Epidermal melanocyte (primary cell): ENCODE measurements at regions not wholly inside any gene's neighbourhood (a gene's known extent, or its start where the extent isn't known, plus 50 kb on each side); places are given as distances from the start of the nearest gene placed in this dataset.

Experiments used
- DNase-seq: peaks from one replicate; pipeline ENCODE4 v3.0.0; 2011; ENCODE audit warnings: low spot score; ENCODE audit not compliant: insufficient read length

- DNase-seq = no peak
Observed at GRCh38 chr6:14658030-14658429, 540.5 kb downstream of the CD83 start.

GRCh38 chr6:14658886-14659561 lies 541.5 kb downstream of the CD83 start:
- DNase-seq = no peak

- no peak for DNase-seq
Observed at GRCh38 chr6:14659841-14660240, 542.3 kb downstream of the CD83 start.

- no peak for DNase-seq
Observed at GRCh38 chr6:14660806-14661579, 543.4 kb downstream of the CD83 start.

GRCh38 chr6:14661691-14662090 lies 544.1 kb downstream of the CD83 start:
- DNase-seq = no peak

GRCh38 chr6:14664112-14664601 lies 546.6 kb downstream of the CD83 start:
- no peak for DNase-seq

GRCh38 chr6:14664621-14665315 lies 547.2 kb downstream of the CD83 start:
- no peak for DNase-seq

GRCh38 chr6:14665827-14666724 lies 548.5 kb downstream of the CD83 start:
- no peak for DNase-seq

- DNase-seq = no peak
Observed at GRCh38 chr6:14670806-14671205, 553.2 kb downstream of the CD83 start.

GRCh38 chr6:14671261-14671681 lies 553.7 kb downstream of the CD83 start:
- DNase-seq = no peak

GRCh38 chr6:14671937-14672336 lies 554.4 kb downstream of the CD83 start:
- no peak for DNase-seq

- DNase-seq = no peak
Observed at GRCh38 chr6:14673201-14673600, 555.6 kb downstream of the CD83 start.

- DNase-seq = no peak
Observed at GRCh38 chr6:14674458-14674857, 556.9 kb downstream of the CD83 start.

- DNase-seq = no peak
Observed at GRCh38 chr6:14674867-14675648, 557.5 kb downstream of the CD83 start.

- no peak for DNase-seq
Observed at GRCh38 chr6:14676064-14676463, 558.5 kb downstream of the CD83 start.

- no peak for DNase-seq
Observed at GRCh38 chr6:14676977-14677781, 559.6 kb downstream of the CD83 start.

GRCh38 chr6:14681699-14682487 lies 564.0 kb upstream of the JARID2 start:
- no peak for DNase-seq

GRCh38 chr6:14682812-14683211 lies 563.1 kb upstream of the JARID2 start:
- DNase-seq = no peak

GRCh38 chr6:14689639-14690038 lies 556.2 kb upstream of the JARID2 start:
- no peak for DNase-seq
